ENCODE measurements at regions not wholly inside any gene's neighbourhood (a gene's known extent, or its start where the extent isn't known, plus 50 kb on each side); places are given as distances from the start of the nearest gene placed in this dataset.

DNA sequence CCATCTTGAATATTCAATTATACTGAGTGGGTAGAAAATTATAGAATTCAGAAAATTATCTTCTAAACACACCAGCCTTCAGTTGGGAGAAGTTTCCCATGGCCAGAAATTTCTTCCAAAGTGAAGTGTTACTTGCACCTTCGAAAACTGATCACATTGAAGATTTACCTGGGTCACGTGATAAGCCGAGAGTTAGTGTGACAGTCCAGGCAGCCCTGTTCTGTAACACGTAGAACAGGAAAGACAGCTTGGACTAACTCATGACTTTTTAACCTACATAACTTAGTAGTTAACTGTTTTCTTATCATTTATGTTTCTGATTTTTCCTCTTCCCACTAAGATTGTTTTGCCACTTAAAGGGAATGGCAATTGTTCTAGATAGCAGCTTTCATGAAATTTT, 118.3 kb upstream of the MTHFD1L start:
- no peak overlapping the region for H3K9ac ChIP-seq (ENCODE audit: low read length)
- H3K27me3 ChIP-seq (ENCODE audit: insufficient read depth, low read depth, low read length) = no peaks in the 10 kb centered on the region
- H3K4me2 ChIP-seq (ENCODE audit: low read length) = no peak overlapping the region
- H3K9me3 ChIP-seq (ENCODE audit: low read length) = no peaks in the 10 kb centered on the region
- H2AFZ ChIP-seq (ENCODE audit: low read depth, low read length) = no peak overlapping the region
- H3F3A ChIP-seq (ENCODE audit: insufficient read depth, low read length, poor library complexity, severe bottlenecking) = no peaks in the 10 kb centered on the region
- TF ChIP-seq REST (IDR thresholded peaks at IDR 0.05; ENCODE audit: borderline replicate concordance) (no peak), EP300 (conservative IDR thresholded peaks at IDR 0.05; ENCODE audit: poor library complexity, severe bottlenecking) (no peak), POLR2AphosphoS5 (IDR thresholded peaks at IDR 0.05) (no peak), SMC3 (conservative IDR thresholded peaks at IDR 0.05; ENCODE audit: poor library complexity) (no peak), EZH2 (IDR thresholded peaks at IDR 0.05; ENCODE audit: borderline replicate concordance, insufficient read depth, low read length, poor library complexity, severe bottlenecking) (no peak), TAF1 (IDR thresholded peaks at IDR 0.05; ENCODE audit: low read depth) (no peak), MXI1 (conservative IDR thresholded peaks at IDR 0.05; ENCODE audit: poor library complexity, severe bottlenecking) (no peak), RAD21 (conservative IDR thresholded peaks at IDR 0.05) (no peak)
- TF ChIP-seq, protein P1, sequence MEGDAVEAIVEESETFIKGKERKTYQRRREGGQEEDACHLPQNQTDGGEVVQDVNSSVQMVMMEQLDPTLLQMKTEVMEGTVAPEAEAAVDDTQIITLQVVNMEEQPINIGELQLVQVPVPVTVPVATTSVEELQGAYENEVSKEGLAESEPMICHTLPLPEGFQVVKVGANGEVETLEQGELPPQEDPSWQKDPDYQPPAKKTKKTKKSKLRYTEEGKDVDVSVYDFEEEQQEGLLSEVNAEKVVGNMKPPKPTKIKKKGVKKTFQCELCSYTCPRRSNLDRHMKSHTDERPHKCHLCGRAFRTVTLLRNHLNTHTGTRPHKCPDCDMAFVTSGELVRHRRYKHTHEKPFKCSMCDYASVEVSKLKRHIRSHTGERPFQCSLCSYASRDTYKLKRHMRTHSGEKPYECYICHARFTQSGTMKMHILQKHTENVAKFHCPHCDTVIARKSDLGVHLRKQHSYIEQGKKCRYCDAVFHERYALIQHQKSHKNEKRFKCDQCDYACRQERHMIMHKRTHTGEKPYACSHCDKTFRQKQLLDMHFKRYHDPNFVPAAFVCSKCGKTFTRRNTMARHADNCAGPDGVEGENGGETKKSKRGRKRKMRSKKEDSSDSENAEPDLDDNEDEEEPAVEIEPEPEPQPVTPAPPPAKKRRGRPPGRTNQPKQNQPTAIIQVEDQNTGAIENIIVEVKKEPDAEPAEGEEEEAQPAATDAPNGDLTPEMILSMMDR (IDR thresholded peaks at IDR 0.05; ENCODE audit: poor library complexity, severe bottlenecking) = no peak
- no peak overlapping the region for H3K27ac ChIP-seq (ENCODE audit: low read length)
- no peaks in the 10 kb centered on the region for H4K20me1 ChIP-seq (ENCODE audit: insufficient read depth)
- H3K4me3 ChIP-seq (ENCODE audit: low read length) = no peak overlapping the region
- H3K36me3 ChIP-seq (ENCODE audit: insufficient read depth, low read length) = no peaks in the 10 kb centered on the region
- no peaks in the 10 kb centered on the region for H3K9me2 ChIP-seq (ENCODE audit: insufficient read depth, low read length)
- peaks cover 6% of the 10 kb centered on the region for H3K79me2 ChIP-seq (replicated peaks; ENCODE audit: insufficient read depth, low read length)

DNA sequence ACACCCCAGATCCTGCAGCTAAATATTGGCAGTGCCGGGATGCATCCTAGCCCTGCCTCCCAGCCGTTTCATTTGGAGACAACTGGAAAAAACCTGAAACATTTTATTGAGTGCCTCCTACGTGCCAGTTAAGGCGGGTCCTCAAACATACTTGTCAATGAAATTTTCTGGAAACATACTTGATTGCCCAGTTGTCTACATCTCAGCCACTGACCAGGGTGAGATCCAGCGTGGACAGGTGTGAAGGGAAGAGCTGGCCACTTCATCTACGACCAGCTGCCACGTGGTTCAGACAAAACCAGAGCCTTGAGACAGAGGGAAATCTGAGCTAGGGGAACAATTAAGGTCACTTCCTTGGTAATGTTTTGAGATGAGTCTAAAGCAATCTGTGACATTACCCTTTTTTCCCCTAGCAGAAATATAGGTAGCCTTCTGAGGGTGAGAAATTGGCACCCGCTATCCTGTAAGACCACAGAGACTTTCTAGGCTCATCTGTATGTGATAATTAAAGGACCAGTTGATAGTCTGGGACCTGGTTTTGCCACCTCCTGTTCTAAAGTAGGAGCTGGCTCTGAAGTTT, 116.3 kb upstream of the MTHFD1L start:
- TF ChIP-seq SMC3 (conservative IDR thresholded peaks at IDR 0.05; ENCODE audit: poor library complexity) (no peak), MXI1 (conservative IDR thresholded peaks at IDR 0.05; ENCODE audit: poor library complexity, severe bottlenecking) (no peak), EZH2 (IDR thresholded peaks at IDR 0.05; ENCODE audit: borderline replicate concordance, insufficient read depth, low read length, poor library complexity, severe bottlenecking) (no peak), TAF1 (IDR thresholded peaks at IDR 0.05; ENCODE audit: low read depth) (no peak), REST (IDR thresholded peaks at IDR 0.05; ENCODE audit: borderline replicate concordance) (no peak), RAD21 (conservative IDR thresholded peaks at IDR 0.05) (no peak), POLR2AphosphoS5 (IDR thresholded peaks at IDR 0.05) (no peak), EP300 (conservative IDR thresholded peaks at IDR 0.05; ENCODE audit: poor library complexity, severe bottlenecking) (no peak)
- TF ChIP-seq, protein P1 (IDR thresholded peaks at IDR 0.05; ENCODE audit: poor library complexity, severe bottlenecking) = no peak
- Histone ChIP-seq H4K20me1 (ENCODE audit: insufficient read depth) (no peaks in the 10 kb centered on the region), H3F3A (ENCODE audit: insufficient read depth, low read length, poor library complexity, severe bottlenecking) (no peaks in the 10 kb centered on the region), H3K27me3 (ENCODE audit: insufficient read depth, low read depth, low read length) (no peaks in the 10 kb centered on the region), H3K4me2 (ENCODE audit: low read length) (no peak overlapping the region), H2AFZ (ENCODE audit: low read depth, low read length) (no peak overlapping the region), H3K36me3 (ENCODE audit: insufficient read depth, low read length) (no peaks in the 10 kb centered on the region), H3K9me2 (ENCODE audit: insufficient read depth, low read length) (no peaks in the 10 kb centered on the region), H3K27ac (ENCODE audit: low read length) (no peak overlapping the region), H3K9ac (ENCODE audit: low read length) (no peak overlapping the region), H3K9me3 (ENCODE audit: low read length) (no peaks in the 10 kb centered on the region), H3K4me3 (ENCODE audit: low read length) (no peak overlapping the region), H3K79me2 (replicated peaks; ENCODE audit: insufficient read depth, low read length) (peaks cover 6% of the 10 kb centered on the region)

All from neural cell (in vitro differentiated cells).